ENCODE measurements at regions not wholly inside any gene's neighbourhood (a gene's known extent, or its start where the extent isn't known, plus 50 kb on each side); places are given as distances from the start of the nearest gene placed in this dataset.

DNA sequence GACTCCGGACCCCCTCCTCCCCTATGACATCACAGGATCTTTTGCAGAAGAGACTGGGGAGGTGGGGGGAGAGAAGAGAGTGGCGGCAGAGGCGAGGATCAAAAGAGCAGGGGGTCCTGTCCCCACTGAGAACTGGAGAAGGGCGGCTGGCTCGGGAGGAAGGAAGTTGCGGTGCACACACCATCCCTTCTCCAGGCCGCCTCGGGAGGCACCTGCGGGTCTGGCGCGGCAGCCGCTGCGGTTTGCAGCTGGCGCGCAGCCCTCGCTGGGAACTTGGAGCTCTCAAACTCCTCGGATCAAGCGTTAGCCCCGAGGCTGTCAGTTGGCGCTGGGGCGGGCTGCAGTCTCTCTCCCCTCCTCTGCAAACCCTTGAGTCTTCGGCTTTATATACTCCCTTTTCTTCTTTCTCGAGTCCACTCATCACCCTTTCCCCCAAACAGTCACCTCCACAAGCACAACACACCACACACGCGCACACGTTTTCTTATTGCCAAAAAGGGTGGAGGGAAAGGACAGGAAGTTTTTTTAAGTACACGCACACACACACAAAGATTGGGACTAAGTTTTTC is 180.7 kb downstream of the TBXT start:
- Mint-ChIP-seq H3K9me3 (peaks cover 12% of the 10 kb centered on the region), H3K27me3 (ENCODE audit: insufficient read depth, low read depth) (peaks cover 50% of the 10 kb centered on the region), H3K4me3 (peak overlapping the region; percentile 87), H3K36me3 (peaks cover 2% of the 10 kb centered on the region), H3K27ac (no peak overlapping the region), H3K4me1 (peaks cover 19% of the 10 kb centered on the region)
- Histone ChIP-seq H2AFZ (replicated peaks) (no peak overlapping the region), H4K20me1 (ENCODE audit: low read depth) (peaks cover 5% of the 10 kb centered on the region), H3F3A (ENCODE audit: low read depth) (peaks cover 9% of the 10 kb centered on the region), H3K36me3 (no peaks in the 10 kb centered on the region), H3K9me3 (ENCODE audit: low read depth) (no peaks in the 10 kb centered on the region), H3K4me2 (peak overlapping the region; percentile 90), H3K27me3 (peaks cover 100% of the 10 kb centered on the region), H3K4me3 (peak overlapping the region; percentile 51), H3K27ac (no peak overlapping the region), H3K9ac (no peak overlapping the region), H3K4me1 (peaks cover 18% of the 10 kb centered on the region), H3K79me2 (ENCODE audit: low read depth) (no peaks in the 10 kb centered on the region)
- DNase-seq (ENCODE audit: low spot score): peak; percentile 69
- TF ChIP-seq EZH2 (IDR thresholded peaks at IDR 0.05) (peak; percentile 93), EZH2phosphoT487 (IDR thresholded peaks at IDR 0.05) (no peak)
- TF ChIP-seq, protein P1, sequence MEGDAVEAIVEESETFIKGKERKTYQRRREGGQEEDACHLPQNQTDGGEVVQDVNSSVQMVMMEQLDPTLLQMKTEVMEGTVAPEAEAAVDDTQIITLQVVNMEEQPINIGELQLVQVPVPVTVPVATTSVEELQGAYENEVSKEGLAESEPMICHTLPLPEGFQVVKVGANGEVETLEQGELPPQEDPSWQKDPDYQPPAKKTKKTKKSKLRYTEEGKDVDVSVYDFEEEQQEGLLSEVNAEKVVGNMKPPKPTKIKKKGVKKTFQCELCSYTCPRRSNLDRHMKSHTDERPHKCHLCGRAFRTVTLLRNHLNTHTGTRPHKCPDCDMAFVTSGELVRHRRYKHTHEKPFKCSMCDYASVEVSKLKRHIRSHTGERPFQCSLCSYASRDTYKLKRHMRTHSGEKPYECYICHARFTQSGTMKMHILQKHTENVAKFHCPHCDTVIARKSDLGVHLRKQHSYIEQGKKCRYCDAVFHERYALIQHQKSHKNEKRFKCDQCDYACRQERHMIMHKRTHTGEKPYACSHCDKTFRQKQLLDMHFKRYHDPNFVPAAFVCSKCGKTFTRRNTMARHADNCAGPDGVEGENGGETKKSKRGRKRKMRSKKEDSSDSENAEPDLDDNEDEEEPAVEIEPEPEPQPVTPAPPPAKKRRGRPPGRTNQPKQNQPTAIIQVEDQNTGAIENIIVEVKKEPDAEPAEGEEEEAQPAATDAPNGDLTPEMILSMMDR (IDR thresholded peaks at IDR 0.05): no peak

DNA sequence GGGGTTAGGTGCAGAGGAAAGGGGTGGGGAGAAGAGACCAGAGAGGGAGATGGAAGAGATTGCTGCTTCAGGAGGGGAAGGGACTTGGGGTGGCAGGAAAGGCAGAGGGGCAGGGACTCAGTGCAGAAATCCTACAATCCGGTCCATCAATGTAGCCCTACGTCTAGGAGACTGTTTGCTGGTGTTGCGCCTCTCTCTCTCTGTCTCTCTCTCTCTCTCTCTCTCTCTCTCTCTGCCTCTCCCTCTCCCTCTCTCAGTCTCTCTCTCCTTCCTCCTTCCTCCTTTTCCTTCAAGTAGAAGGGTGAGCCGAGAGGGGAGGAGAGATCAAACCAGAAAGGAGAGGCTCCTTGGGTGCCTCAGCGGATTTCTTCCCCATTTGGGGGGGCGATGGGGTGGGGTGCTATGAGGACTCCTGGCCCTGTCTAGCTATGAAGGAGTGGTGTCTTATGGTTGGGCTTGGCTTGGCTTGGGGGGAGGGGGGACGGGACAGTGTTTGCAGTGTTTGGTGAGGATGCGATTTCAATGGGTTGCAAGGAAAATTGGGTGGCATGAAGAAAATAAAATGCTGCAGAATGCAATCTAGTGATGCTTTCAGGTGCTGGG is 181.2 kb downstream of the TBXT start:
- peaks cover 9% of the 10 kb centered on the region for H3K9me3 Mint-ChIP-seq
- no peaks in the 10 kb centered on the region for H3K9me3 ChIP-seq (ENCODE audit: low read depth)
- peaks cover 19% of the 10 kb centered on the region for H3K4me1 Mint-ChIP-seq
- H3K27ac Mint-ChIP-seq: no peak overlapping the region
- H3K4me3 Mint-ChIP-seq: peak overlapping the region; percentile 87
- H3K79me2 ChIP-seq (ENCODE audit: low read depth): no peaks in the 10 kb centered on the region
- TF ChIP-seq EZH2phosphoT487 (IDR thresholded peaks at IDR 0.05) (no peak), EZH2 (IDR thresholded peaks at IDR 0.05) (no peak)
- TF ChIP-seq, protein P1 (IDR thresholded peaks at IDR 0.05): no peak
- peaks cover 2% of the 10 kb centered on the region for H3K36me3 Mint-ChIP-seq
- peaks cover 100% of the 10 kb centered on the region for H3K27me3 ChIP-seq
- peak overlapping the region; percentile 64 for H2AFZ ChIP-seq (replicated peaks)
- H3K4me3 ChIP-seq: peak overlapping the region; percentile 51
- no peaks in the 10 kb centered on the region for H3K36me3 ChIP-seq
- peaks cover 9% of the 10 kb centered on the region for H3F3A ChIP-seq (ENCODE audit: low read depth)
- H3K9ac ChIP-seq: no peak overlapping the region
- H3K27me3 Mint-ChIP-seq (ENCODE audit: insufficient read depth, low read depth): peaks cover 47% of the 10 kb centered on the region
- peaks cover 18% of the 10 kb centered on the region for H3K4me1 ChIP-seq
- H3K4me2 ChIP-seq: peak overlapping the region; percentile 90
- DNase-seq (ENCODE audit: low spot score): no peak
- H3K27ac ChIP-seq: no peak overlapping the region
- peaks cover 5% of the 10 kb centered on the region for H4K20me1 ChIP-seq (ENCODE audit: low read depth)

DNA sequence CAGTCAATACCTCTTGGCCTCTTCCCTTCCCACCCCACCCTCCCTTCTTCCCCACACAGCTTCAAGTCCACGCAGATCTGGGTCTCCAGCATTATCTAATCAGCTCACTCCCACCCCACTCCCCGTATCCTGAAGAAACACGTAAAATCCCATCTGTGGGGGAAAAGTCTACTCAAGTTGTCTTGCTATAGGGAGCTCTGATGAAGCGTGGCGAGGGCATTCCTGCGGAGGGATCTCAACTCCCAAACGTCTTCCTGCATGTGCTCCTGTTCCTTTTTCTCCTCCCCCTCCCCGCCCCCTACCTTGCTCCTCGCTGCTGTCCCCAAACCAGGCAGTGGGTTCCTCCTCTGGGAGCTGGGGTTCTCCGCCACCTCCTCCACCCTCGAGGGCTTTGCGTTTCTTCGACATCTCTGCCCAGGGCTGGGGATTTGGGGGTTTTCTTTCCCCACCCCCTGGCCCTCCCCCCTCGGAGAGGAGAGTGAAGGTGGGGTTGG is 181.8 kb downstream of the TBXT start:
- Mint-ChIP-seq H3K27me3 (ENCODE audit: insufficient read depth, low read depth) (peaks cover 44% of the 10 kb centered on the region), H3K36me3 (peaks cover 2% of the 10 kb centered on the region), H3K9me3 (peaks cover 9% of the 10 kb centered on the region), H3K27ac (no peak overlapping the region), H3K4me1 (peaks cover 19% of the 10 kb centered on the region), H3K4me3 (no peak overlapping the region)
- Histone ChIP-seq H3K27ac (no peak overlapping the region), H3K36me3 (no peaks in the 10 kb centered on the region), H3K9me3 (ENCODE audit: low read depth) (no peaks in the 10 kb centered on the region), H3K4me1 (peaks cover 18% of the 10 kb centered on the region), H2AFZ (replicated peaks) (peak overlapping the region; percentile 64), H3K79me2 (ENCODE audit: low read depth) (no peaks in the 10 kb centered on the region), H3K27me3 (peaks cover 100% of the 10 kb centered on the region), H3K4me3 (no peak overlapping the region), H3K9ac (no peak overlapping the region), H3K4me2 (peak overlapping the region; percentile 90), H3F3A (ENCODE audit: low read depth) (peaks cover 9% of the 10 kb centered on the region), H4K20me1 (ENCODE audit: low read depth) (peaks cover 5% of the 10 kb centered on the region)
- peak; percentile 31 for DNase-seq (ENCODE audit: low spot score)
- TF ChIP-seq EZH2 (IDR thresholded peaks at IDR 0.05) (no peak), EZH2phosphoT487 (IDR thresholded peaks at IDR 0.05) (no peak)
- TF ChIP-seq, protein P1 (IDR thresholded peaks at IDR 0.05): no peak
